ENCODE measurements at regions not wholly inside any gene's neighbourhood (a gene's known extent, or its start where the extent isn't known, plus 50 kb on each side); places are given as distances from the start of the nearest gene placed in this dataset.

GRCh38 chr3:168583977-168584376 is 488.3 kb upstream of the GOLIM4 start:
- Histone ChIP-seq H3K4me3 (no peak overlapping the region), H3K27me3 (no peaks in the 10 kb centered on the region), H3K9me3 (no peaks in the 10 kb centered on the region), H3K27ac (no peak overlapping the region), H3K4me1 (no peaks in the 10 kb centered on the region), H3K36me3 (no peaks in the 10 kb centered on the region)
- no peak for TF ChIP-seq POLR2AphosphoS5 (IDR thresholded peaks at IDR 0.05)
- no peak for TF ChIP-seq EP300 (IDR thresholded peaks at IDR 0.05)
- TF ChIP-seq POLR2A (IDR thresholded peaks at IDR 0.05): no peak
- TF ChIP-seq, protein P1, sequence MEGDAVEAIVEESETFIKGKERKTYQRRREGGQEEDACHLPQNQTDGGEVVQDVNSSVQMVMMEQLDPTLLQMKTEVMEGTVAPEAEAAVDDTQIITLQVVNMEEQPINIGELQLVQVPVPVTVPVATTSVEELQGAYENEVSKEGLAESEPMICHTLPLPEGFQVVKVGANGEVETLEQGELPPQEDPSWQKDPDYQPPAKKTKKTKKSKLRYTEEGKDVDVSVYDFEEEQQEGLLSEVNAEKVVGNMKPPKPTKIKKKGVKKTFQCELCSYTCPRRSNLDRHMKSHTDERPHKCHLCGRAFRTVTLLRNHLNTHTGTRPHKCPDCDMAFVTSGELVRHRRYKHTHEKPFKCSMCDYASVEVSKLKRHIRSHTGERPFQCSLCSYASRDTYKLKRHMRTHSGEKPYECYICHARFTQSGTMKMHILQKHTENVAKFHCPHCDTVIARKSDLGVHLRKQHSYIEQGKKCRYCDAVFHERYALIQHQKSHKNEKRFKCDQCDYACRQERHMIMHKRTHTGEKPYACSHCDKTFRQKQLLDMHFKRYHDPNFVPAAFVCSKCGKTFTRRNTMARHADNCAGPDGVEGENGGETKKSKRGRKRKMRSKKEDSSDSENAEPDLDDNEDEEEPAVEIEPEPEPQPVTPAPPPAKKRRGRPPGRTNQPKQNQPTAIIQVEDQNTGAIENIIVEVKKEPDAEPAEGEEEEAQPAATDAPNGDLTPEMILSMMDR (IDR thresholded peaks at IDR 0.05): no peak
- no peak for DNase-seq (ENCODE audit: low spot score in 2 of 2)
- 71% methylated on average over 3 of the region's 3 CpGs for WGBS

DNA sequence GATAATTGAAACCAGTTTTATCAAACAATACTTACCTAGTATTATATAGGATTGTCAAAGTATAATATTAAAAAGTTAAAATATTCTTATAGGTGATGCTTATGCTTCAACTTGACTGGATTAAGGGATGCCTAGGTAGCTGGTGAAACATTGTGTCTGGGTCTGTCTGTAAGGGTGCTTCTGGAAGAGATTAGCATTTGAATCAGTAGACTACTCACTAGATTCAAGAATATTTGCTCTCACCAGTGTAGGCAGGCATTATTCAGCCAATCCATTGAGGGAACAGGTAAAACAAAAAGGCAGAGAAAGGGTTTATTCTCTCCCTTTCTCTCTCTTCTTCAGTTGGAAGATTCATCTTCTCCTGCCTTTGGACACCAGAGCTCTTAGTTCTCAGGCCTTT is 486.8 kb upstream of the GOLIM4 start:
- Histone ChIP-seq H3K4me1 (no peaks in the 10 kb centered on the region), H3K9me3 (no peaks in the 10 kb centered on the region), H3K4me3 (no peak overlapping the region), H3K36me3 (no peaks in the 10 kb centered on the region), H3K27me3 (no peaks in the 10 kb centered on the region), H3K27ac (no peak overlapping the region)
- TF ChIP-seq EP300 (IDR thresholded peaks at IDR 0.05) (no peak), POLR2A (IDR thresholded peaks at IDR 0.05) (no peak), POLR2AphosphoS5 (IDR thresholded peaks at IDR 0.05) (no peak)
- TF ChIP-seq, protein P1 (IDR thresholded peaks at IDR 0.05): no peak
- DNase-seq (ENCODE audit: low spot score in 2 of 2): no peak

GRCh38 chr3:168581771-168582225 is 486.1 kb upstream of the GOLIM4 start:
- WGBS: 46% methylated on average over 2 of the region's 2 CpGs
- Histone ChIP-seq H3K9me3 (no peaks in the 10 kb centered on the region), H3K4me1 (no peaks in the 10 kb centered on the region), H3K27ac (no peak overlapping the region), H3K4me3 (no peak overlapping the region), H3K27me3 (no peaks in the 10 kb centered on the region), H3K36me3 (no peaks in the 10 kb centered on the region)
- TF ChIP-seq POLR2AphosphoS5 (IDR thresholded peaks at IDR 0.05): no peak
- TF ChIP-seq EP300 (IDR thresholded peaks at IDR 0.05): no peak
- TF ChIP-seq POLR2A (IDR thresholded peaks at IDR 0.05): no peak
- TF ChIP-seq, protein P1 (IDR thresholded peaks at IDR 0.05): no peak
- DNase-seq (ENCODE audit: low spot score in 2 of 2): no peak

GRCh38 chr3:168579010-168579409 is 483.3 kb upstream of the GOLIM4 start:
- Histone ChIP-seq H3K4me1 (no peaks in the 10 kb centered on the region), H3K36me3 (no peaks in the 10 kb centered on the region), H3K4me3 (no peak overlapping the region), H3K27me3 (no peaks in the 10 kb centered on the region), H3K27ac (no peak overlapping the region), H3K9me3 (no peaks in the 10 kb centered on the region)
- WGBS: 77% methylated on average over 1 of the region's 1 CpG
- TF ChIP-seq, protein P1 (IDR thresholded peaks at IDR 0.05): no peak
- TF ChIP-seq EP300 (IDR thresholded peaks at IDR 0.05) (no peak), POLR2A (IDR thresholded peaks at IDR 0.05) (no peak)
- DNase-seq (ENCODE audit: low spot score in 2 of 2): no peak

GRCh38 chr3:168575750-168576149 is 480.0 kb upstream of the GOLIM4 start:
- H3K36me3 ChIP-seq: no peaks in the 10 kb centered on the region
- H3K27ac ChIP-seq: no peak overlapping the region
- H3K4me1 ChIP-seq: no peaks in the 10 kb centered on the region
- no peaks in the 10 kb centered on the region for H3K27me3 ChIP-seq
- no peak overlapping the region for H3K4me3 ChIP-seq
- H3K9me3 ChIP-seq: no peaks in the 10 kb centered on the region
- TF ChIP-seq POLR2AphosphoS5 (IDR thresholded peaks at IDR 0.05) (no peak), EP300 (IDR thresholded peaks at IDR 0.05) (no peak), POLR2A (IDR thresholded peaks at IDR 0.05) (no peak)
- TF ChIP-seq, protein P1 (IDR thresholded peaks at IDR 0.05): no peak
- WGBS: 41% methylated on average over 2 of the region's 2 CpGs
- no peak for DNase-seq (ENCODE audit: low spot score in 2 of 2)

Measured in suprapubic skin (tissue), 4 donors.